Ishikawa (cell line): ENCODE measurements at regions not wholly inside any gene's neighbourhood (a gene's known extent, or its start where the extent isn't known, plus 50 kb on each side); places are given as distances from the start of the nearest gene placed in this dataset.

Source experiments
- CEBPB ChIP-seq: IDR thresholded peaks from 2 replicates; pipeline ENCODE4 v1.6.1; 2012
- CREB1 ChIP-seq: IDR thresholded peaks from 2 replicates; pipeline ENCODE4 v1.6.1; 2012; ENCODE audit warnings: low read depth
- EGR1 ChIP-seq: IDR thresholded peaks from 2 replicates; pipeline ENCODE4 v1.6.1; 2012
- EP300 ChIP-seq: IDR thresholded peaks from 2 replicates; pipeline ENCODE4 v1.6.1; 2012; ENCODE audit warnings: borderline replicate concordance
- FOXM1 ChIP-seq: IDR thresholded peaks from 2 replicates; pipeline ENCODE4 v1.6.1; 2012; ENCODE audit warnings: low read depth, borderline replicate concordance
- MAX ChIP-seq: IDR thresholded peaks from 2 replicates; pipeline ENCODE4 v1.6.1; 2012
- NFIC ChIP-seq: IDR thresholded peaks from 2 replicates; pipeline ENCODE4 v1.6.1; 2012
- RAD21 ChIP-seq: IDR thresholded peaks from 2 replicates; pipeline ENCODE4 v1.6.1; 2012; ENCODE audit warnings: low read depth
- TAF1 ChIP-seq: IDR thresholded peaks from 2 replicates; pipeline ENCODE4 v1.6.1; 2012; ENCODE audit warnings: low read depth, mild to moderate bottlenecking
- TCF12 ChIP-seq: IDR thresholded peaks from 2 replicates; pipeline ENCODE4 v1.6.1; 2012; ENCODE audit warnings: low read depth
- TEAD4 ChIP-seq: IDR thresholded peaks from 2 replicates; pipeline ENCODE4 v1.6.1; 2012
- USF1 ChIP-seq: IDR thresholded peaks from 2 replicates; pipeline ENCODE4 v1.6.1; 2012
- YY1 ChIP-seq: IDR thresholded peaks from 2 replicates; pipeline ENCODE4 v1.6.1; 2012; ENCODE audit warnings: low read depth
- ZBTB7A ChIP-seq: IDR thresholded peaks from 2 replicates; pipeline ENCODE4 v1.6.1; 2012; ENCODE audit warnings: low read depth
- TF ChIP-seq, protein P1 (sequence below): IDR thresholded peaks from 2 replicates; pipeline ENCODE4 v1.6.1; 2012; ENCODE audit warnings: low read depth, mild to moderate bottlenecking

- no peak for TF ChIP-seq TCF12
- TF ChIP-seq TEAD4: no peak
These were observed 480.3 kb upstream of the TNP1 start for GRCh38 chr2:217340176-217340575.

DNA sequence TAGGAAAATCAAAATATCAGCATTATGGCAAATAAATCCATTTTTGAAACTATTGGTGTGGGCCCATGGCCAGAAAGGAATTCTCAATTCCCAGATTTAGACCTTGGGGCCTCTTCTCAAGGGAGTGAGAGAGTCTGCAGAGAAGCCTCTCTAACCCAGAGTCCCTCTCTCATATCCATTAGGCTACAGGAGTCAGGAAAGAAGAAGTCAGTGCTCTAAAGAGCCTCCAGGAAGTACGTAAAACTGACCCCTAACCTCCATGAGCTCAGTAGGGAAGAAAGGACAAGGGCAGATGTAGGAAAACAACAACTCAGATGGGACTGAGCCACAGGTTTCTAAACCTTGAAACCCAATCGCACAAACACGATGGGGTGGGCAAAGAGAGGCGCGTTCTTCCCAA lies 479.9 kb upstream of the TNP1 start:
- TF ChIP-seq CEBPB: no peak
- TF ChIP-seq USF1: no peak
- TF ChIP-seq TEAD4: no peak
- no peak for TF ChIP-seq TAF1
- TF ChIP-seq EP300: no peak
- no peak for TF ChIP-seq MAX
- no peak for TF ChIP-seq EGR1
- TF ChIP-seq CREB1: no peak
- no peak for TF ChIP-seq RAD21
- TF ChIP-seq, protein P1, sequence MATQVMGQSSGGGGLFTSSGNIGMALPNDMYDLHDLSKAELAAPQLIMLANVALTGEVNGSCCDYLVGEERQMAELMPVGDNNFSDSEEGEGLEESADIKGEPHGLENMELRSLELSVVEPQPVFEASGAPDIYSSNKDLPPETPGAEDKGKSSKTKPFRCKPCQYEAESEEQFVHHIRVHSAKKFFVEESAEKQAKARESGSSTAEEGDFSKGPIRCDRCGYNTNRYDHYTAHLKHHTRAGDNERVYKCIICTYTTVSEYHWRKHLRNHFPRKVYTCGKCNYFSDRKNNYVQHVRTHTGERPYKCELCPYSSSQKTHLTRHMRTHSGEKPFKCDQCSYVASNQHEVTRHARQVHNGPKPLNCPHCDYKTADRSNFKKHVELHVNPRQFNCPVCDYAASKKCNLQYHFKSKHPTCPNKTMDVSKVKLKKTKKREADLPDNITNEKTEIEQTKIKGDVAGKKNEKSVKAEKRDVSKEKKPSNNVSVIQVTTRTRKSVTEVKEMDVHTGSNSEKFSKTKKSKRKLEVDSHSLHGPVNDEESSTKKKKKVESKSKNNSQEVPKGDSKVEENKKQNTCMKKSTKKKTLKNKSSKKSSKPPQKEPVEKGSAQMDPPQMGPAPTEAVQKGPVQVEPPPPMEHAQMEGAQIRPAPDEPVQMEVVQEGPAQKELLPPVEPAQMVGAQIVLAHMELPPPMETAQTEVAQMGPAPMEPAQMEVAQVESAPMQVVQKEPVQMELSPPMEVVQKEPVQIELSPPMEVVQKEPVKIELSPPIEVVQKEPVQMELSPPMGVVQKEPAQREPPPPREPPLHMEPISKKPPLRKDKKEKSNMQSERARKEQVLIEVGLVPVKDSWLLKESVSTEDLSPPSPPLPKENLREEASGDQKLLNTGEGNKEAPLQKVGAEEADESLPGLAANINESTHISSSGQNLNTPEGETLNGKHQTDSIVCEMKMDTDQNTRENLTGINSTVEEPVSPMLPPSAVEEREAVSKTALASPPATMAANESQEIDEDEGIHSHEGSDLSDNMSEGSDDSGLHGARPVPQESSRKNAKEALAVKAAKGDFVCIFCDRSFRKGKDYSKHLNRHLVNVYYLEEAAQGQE: no peak
- TF ChIP-seq YY1: no peak
- no peak for TF ChIP-seq FOXM1
- TF ChIP-seq ZBTB7A: no peak
- no peak for TF ChIP-seq NFIC
- no peak for TF ChIP-seq TCF12

DNA sequence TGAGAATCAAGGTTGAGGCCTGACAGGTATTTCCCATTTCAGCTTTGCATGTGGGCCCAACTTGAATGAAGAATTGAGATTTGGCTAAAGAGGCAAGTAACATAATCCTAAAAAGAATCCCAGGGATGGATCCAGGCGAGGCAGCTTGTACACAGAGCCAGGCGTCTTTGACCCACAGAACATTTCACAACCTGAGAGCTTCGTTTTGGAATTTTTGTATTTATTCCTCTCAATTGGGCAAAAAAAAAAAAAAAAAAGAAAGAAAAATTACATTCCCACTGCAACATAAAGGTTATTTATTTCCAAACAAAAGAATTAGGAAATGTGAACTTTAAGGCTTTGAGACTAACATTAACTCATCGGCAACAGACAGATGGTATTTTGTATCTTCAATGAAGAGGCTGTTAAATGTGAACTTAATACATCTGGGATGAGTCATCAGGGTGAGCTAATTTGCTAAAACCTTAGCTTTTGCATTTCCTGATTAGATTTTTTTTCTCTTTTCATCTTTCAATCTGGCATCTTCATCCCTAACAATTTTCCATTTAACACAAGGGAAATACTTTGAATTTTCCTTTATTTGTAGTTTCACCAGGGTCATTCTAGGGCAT lies 478.5 kb upstream of the TNP1 start:
- TF ChIP-seq, protein P1: no peak

DNA sequence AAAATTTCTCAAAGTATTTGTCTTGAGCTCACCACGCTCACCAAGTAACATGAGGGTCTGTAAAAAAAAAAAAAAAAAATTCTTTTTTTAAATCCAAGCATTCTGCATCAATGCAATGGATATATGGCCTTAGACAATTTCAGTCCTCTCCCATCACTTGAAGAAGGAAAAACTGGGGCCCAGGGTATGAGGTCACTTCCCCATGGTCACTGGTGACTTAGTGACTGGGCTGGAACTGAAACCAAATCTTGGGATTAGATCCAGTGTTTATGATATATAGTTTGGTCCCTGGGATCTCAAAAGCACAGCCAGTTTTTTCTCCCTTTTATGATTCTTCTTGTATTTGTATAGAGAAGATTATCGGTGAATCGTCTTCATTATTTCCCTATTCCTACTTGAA lies 477.9 kb upstream of the TNP1 start:
- TF ChIP-seq CREB1 (no peak), CEBPB (no peak), MAX (no peak), YY1 (no peak), ZBTB7A (no peak), NFIC (no peak), TCF12 (no peak)
- TF ChIP-seq, protein P1: no peak

DNA sequence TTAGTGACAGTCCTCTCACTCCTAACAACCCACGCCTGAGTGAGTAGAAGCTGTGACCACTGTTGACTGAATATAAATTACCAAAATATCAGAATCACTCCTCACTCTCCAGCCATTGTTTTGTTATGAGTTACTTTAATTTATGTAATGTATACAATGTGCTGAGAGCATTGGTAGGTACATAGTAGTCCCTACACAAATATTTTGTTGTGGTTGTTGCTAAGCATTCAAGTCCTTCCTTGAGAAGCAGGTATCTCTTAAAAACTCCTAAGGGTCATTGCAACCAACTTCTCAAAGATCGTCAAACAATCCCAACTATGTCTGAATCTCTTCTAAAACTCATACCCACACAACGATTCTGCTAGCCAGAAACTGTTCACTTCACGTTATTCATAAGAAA lies 476.8 kb upstream of the TNP1 start:
- TF ChIP-seq TCF12: no peak
- no peak for TF ChIP-seq MAX
- TF ChIP-seq EGR1: no peak
- no peak for TF ChIP-seq FOXM1
- no peak for TF ChIP-seq TAF1
- TF ChIP-seq, protein P1: no peak
- no peak for TF ChIP-seq USF1
- no peak for TF ChIP-seq EP300
- TF ChIP-seq ZBTB7A: no peak
- TF ChIP-seq CEBPB: no peak
- no peak for TF ChIP-seq TEAD4
- no peak for TF ChIP-seq NFIC
- no peak for TF ChIP-seq RAD21
- no peak for TF ChIP-seq CREB1
- no peak for TF ChIP-seq YY1
